ENCODE measurements at regions not wholly inside any gene's neighbourhood (a gene's known extent, or its start where the extent isn't known, plus 50 kb on each side); places are given as distances from the start of the nearest gene placed in this dataset.

DNA sequence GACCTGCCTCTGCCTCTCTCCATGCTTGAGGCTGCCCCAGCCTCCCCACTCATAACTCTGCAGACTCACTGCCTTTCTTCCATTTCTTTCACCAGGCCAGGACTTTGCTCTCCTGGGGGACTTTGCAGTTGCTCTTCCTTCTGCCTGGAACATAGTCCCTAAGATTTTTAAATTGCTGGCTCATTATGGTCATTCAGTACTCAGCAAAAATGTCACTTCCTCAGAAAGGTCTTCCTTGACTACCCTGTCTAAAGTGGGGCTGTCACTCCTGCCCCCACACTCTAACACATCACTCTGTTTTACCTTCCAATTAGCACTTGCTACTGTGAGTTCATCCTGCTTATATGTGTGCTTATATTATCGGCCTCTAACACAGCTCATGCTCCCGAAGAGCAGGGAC lies 618.2 kb downstream of the UQCRFS1 start:
- Histone ChIP-seq H4K20me1 (ENCODE audit: control insufficient read depth, insufficient read depth) (no peaks in the 10 kb centered on the region), H3K9ac (ENCODE audit: control insufficient read depth, insufficient read depth, low read length) (no peak overlapping the region), H3K9me3 (replicated peaks; ENCODE audit: control insufficient read depth, insufficient read depth, low read length) (no peaks in the 10 kb centered on the region; the same call in 2 of the 3 replicates), H3K27me3 (replicated peaks in 1 of 2; ENCODE audit: control insufficient read depth in 2 of 2, insufficient read depth in 2 of 2, low read length in 1 of 2) (no peaks in the 10 kb centered on the region), H3K27ac (ENCODE audit: control insufficient read depth, insufficient read depth) (no peak overlapping the region), H3K36me3 (ENCODE audit: control insufficient read depth in 2 of 2, insufficient read depth in 2 of 2, low read length in 1 of 2) (no peaks in the 10 kb centered on the region), H3K4me3 (no peak overlapping the region), H3K4me2 (ENCODE audit: control insufficient read depth, insufficient read depth) (no peak overlapping the region), H3K4me1 (ENCODE audit: control insufficient read depth, insufficient read depth, low read length) (no peaks in the 10 kb centered on the region), H2AFZ (ENCODE audit: control insufficient read depth, low read depth, low read length) (no peak overlapping the region), H3K79me2 (ENCODE audit: control insufficient read depth, insufficient read depth, low read length) (no peaks in the 10 kb centered on the region)
- POLR2A ChIA-PET: interaction anchor here (1.0 to 1.1 kb wide), 2 partner anchors 12 to 53 kb away, joined by 3 to 4 read pairs; no protein-coding TSS in a partner anchor
- 25% methylated on average over 2 of the region's 2 CpGs for WGBS (ENCODE audit: insufficient coverage, insufficient replicate concordance, low lambda C conversion rate, missing lambda C conversion rate)
- DNase-seq (ENCODE audit: low read depth, low spot score): no peak
- intact Hi-C loops (cut with micrococcal nuclease; ENCODE audit: unreplicated experiment): no loop called here
- in situ Hi-C loops (cut with MboI): no loop called here
- SMC1A ChIA-PET (ENCODE audit: uncharacterized antibody, unreplicated experiment): interaction anchor here (0.8 to 3.4 kb wide), 8 partner anchors 25 to 130 kb away, joined by 3 to 15 read pairs (median 4); no protein-coding TSS in a partner anchor
- RAD21 ChIA-PET (ENCODE audit: unreplicated experiment): interaction anchor here (0.6 to 4.8 kb wide), 6 partner anchors 9 to 168 kb away, joined by 3 to 20 read pairs (median 4); no protein-coding TSS in a partner anchor
- no peak for FAIRE-seq
- BruUV-seq (replicated peaks): no TSS peak
- CTCF ChIA-PET: interaction anchor here (0.6 to 2.2 kb wide), 7 partner anchors 10 to 63 kb away, joined by 3 to 7 read pairs (median 3); no protein-coding TSS in a partner anchor
- no peak for ATAC-seq
- TF ChIP-seq, protein P1, sequence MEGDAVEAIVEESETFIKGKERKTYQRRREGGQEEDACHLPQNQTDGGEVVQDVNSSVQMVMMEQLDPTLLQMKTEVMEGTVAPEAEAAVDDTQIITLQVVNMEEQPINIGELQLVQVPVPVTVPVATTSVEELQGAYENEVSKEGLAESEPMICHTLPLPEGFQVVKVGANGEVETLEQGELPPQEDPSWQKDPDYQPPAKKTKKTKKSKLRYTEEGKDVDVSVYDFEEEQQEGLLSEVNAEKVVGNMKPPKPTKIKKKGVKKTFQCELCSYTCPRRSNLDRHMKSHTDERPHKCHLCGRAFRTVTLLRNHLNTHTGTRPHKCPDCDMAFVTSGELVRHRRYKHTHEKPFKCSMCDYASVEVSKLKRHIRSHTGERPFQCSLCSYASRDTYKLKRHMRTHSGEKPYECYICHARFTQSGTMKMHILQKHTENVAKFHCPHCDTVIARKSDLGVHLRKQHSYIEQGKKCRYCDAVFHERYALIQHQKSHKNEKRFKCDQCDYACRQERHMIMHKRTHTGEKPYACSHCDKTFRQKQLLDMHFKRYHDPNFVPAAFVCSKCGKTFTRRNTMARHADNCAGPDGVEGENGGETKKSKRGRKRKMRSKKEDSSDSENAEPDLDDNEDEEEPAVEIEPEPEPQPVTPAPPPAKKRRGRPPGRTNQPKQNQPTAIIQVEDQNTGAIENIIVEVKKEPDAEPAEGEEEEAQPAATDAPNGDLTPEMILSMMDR (IDR thresholded peaks at IDR 0.05 in 2 of 3, conservative IDR thresholded peaks at IDR 0.05 in 1 of 3; ENCODE audit: control insufficient read depth in 2 of 3, extremely low read depth in 1 of 3, insufficient read depth in 1 of 3, low read depth in 3 of 3, low read length in 3 of 3): no peak
- TF ChIP-seq, protein P2, sequence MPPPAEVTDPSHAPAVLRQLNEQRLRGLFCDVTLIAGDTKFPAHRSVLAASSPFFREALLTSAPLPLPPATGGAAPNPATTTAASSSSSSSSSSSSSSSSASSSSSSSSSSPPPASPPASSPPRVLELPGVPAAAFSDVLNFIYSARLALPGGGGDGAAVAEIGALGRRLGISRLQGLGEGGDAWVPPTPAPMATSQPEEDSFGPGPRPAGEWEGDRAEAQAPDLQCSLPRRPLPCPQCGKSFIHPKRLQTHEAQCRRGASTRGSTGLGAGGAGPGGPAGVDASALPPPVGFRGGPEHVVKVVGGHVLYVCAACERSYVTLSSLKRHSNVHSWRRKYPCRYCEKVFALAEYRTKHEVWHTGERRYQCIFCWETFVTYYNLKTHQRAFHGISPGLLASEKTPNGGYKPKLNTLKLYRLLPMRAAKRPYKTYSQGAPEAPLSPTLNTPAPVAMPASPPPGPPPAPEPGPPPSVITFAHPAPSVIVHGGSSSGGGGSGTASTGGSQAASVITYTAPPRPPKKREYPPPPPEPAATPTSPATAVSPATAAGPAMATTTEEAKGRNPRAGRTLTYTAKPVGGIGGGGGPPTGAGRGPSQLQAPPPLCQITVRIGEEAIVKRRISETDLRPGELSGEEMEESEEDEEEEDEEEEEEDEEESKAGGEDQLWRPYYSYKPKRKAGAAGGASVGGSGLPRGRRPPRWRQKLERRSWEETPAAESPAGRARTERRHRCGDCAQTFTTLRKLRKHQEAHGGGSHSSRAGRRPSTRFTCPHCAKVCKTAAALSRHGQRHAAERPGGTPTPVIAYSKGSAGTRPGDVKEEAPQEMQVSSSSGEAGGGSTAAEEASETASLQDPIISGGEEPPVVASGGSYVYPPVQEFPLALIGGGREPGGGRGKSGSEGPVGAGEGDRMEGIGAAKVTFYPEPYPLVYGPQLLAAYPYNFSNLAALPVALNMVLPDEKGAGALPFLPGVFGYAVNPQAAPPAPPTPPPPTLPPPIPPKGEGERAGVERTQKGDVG (CRISPR knock-in tag; IDR thresholded peaks at IDR 0.05): no peak
- TF ChIP-seq, protein P3, sequence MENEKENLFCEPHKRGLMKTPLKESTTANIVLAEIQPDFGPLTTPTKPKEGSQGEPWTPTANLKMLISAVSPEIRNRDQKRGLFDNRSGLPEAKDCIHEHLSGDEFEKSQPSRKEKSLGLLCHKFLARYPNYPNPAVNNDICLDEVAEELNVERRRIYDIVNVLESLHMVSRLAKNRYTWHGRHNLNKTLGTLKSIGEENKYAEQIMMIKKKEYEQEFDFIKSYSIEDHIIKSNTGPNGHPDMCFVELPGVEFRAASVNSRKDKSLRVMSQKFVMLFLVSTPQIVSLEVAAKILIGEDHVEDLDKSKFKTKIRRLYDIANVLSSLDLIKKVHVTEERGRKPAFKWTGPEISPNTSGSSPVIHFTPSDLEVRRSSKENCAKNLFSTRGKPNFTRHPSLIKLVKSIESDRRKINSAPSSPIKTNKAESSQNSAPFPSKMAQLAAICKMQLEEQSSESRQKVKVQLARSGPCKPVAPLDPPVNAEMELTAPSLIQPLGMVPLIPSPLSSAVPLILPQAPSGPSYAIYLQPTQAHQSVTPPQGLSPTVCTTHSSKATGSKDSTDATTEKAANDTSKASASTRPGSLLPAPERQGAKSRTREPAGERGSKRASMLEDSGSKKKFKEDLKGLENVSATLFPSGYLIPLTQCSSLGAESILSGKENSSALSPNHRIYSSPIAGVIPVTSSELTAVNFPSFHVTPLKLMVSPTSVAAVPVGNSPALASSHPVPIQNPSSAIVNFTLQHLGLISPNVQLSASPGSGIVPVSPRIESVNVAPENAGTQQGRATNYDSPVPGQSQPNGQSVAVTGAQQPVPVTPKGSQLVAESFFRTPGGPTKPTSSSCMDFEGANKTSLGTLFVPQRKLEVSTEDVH (IDR thresholded peaks at IDR 0.05; ENCODE audit: low read depth, partially characterized antibody): no peak
- TF ChIP-seq ZSCAN29 (IDR thresholded peaks at IDR 0.05): no peak
- TF ChIP-seq POU2F2 (IDR thresholded peaks at IDR 0.05; ENCODE audit: borderline replicate concordance, low read depth, low read length): no peak
- TF ChIP-seq, protein P4, sequence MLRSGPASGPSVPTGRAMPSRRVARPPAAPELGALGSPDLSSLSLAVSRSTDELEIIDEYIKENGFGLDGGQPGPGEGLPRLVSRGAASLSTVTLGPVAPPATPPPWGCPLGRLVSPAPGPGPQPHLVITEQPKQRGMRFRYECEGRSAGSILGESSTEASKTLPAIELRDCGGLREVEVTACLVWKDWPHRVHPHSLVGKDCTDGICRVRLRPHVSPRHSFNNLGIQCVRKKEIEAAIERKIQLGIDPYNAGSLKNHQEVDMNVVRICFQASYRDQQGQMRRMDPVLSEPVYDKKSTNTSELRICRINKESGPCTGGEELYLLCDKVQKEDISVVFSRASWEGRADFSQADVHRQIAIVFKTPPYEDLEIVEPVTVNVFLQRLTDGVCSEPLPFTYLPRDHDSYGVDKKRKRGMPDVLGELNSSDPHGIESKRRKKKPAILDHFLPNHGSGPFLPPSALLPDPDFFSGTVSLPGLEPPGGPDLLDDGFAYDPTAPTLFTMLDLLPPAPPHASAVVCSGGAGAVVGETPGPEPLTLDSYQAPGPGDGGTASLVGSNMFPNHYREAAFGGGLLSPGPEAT (IDR thresholded peaks at IDR 0.05; ENCODE audit: low read depth): no peak
- TF ChIP-seq NFYA (IDR thresholded peaks at IDR 0.05; ENCODE audit: borderline replicate concordance, low read depth, low read length): no peak
- TF ChIP-seq YY1 (IDR thresholded peaks at IDR 0.05; ENCODE audit: low read depth, low read length): no peak
- no peak for TF ChIP-seq POLR2AphosphoS2 (IDR thresholded peaks at IDR 0.05; ENCODE audit: low read depth, low read length)
- TF ChIP-seq SMC3 (IDR thresholded peaks at IDR 0.05; ENCODE audit: borderline replicate concordance, low read length): no peak
